ENCODE measurements at regions not wholly inside any gene's neighbourhood (a gene's known extent, or its start where the extent isn't known, plus 50 kb on each side); places are given as distances from the start of the nearest gene placed in this dataset.

DNA sequence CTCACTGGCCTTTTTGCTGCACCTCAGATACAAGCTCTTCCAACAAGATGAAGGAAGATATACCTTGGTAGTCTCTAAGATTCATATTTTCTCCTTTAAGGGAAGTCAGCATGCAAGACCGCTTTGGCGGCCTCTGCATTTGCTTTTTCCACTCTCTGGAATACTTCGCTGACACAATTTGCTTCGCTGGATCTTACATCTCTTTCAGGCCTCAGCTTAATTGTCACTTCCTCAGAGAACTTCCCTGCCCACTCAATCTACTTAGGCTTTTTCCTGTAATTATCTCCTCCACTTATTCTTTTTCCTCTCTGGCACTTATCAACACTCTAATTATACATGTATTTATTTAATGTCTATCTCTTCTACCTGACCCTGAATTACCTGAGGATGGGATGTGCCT lies 1131.1 kb upstream of the WWC1 start:
- Histone ChIP-seq H3K9me3 (no peaks in the 10 kb centered on the region), H3K4me3 (no peak overlapping the region), H3K27me3 (no peaks in the 10 kb centered on the region), H3K27ac (no peak overlapping the region), H3K36me3 (replicated peaks in 1 of 2; ENCODE audit: insufficient read depth in 1 of 2, low read depth in 2 of 2) (no peaks in the 10 kb centered on the region), H3K4me1 (no peaks in the 10 kb centered on the region)
- TF ChIP-seq, protein P1, sequence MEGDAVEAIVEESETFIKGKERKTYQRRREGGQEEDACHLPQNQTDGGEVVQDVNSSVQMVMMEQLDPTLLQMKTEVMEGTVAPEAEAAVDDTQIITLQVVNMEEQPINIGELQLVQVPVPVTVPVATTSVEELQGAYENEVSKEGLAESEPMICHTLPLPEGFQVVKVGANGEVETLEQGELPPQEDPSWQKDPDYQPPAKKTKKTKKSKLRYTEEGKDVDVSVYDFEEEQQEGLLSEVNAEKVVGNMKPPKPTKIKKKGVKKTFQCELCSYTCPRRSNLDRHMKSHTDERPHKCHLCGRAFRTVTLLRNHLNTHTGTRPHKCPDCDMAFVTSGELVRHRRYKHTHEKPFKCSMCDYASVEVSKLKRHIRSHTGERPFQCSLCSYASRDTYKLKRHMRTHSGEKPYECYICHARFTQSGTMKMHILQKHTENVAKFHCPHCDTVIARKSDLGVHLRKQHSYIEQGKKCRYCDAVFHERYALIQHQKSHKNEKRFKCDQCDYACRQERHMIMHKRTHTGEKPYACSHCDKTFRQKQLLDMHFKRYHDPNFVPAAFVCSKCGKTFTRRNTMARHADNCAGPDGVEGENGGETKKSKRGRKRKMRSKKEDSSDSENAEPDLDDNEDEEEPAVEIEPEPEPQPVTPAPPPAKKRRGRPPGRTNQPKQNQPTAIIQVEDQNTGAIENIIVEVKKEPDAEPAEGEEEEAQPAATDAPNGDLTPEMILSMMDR (IDR thresholded peaks at IDR 0.05) = no peak
- no peak for TF ChIP-seq POLR2A (IDR thresholded peaks at IDR 0.05)
- DNase-seq (no peak), ATAC-seq (no peak)
- WGBS, 2 donors = 82 to 87% methylated on average over 4 of the region's 4 CpGs
- intact Hi-C loops (cut with DNase I) = no loop called here

DNA sequence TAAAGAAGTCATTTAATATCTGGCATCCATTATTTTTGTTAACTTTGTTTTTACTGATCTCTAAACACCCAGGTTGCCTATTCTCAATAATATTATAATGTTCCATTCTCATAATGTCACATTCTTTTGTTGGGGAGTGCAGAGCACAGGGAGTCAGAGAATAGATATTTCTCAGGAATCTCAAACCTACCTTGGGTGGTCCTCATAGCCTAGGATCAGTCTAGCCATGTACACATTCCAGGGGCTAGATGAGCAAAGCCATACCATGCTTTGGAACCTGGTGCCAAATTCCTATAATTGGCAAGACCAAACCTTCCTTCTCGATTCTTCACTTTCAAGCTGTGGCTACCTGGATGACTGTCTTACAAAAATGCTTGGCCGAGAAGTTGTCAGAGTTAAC lies 1124.7 kb upstream of the WWC1 start:
- Histone ChIP-seq H3K4me3 (no peak overlapping the region), H3K27ac (no peak overlapping the region), H3K36me3 (replicated peaks in 1 of 2; ENCODE audit: insufficient read depth in 1 of 2, low read depth in 2 of 2) (no peaks in the 10 kb centered on the region), H3K9me3 (no peaks in the 10 kb centered on the region), H3K27me3 (no peaks in the 10 kb centered on the region), H3K4me1 (no peaks in the 10 kb centered on the region)
- TF ChIP-seq, protein P1 (IDR thresholded peaks at IDR 0.05) = no peak
- no peak for TF ChIP-seq POLR2A (IDR thresholded peaks at IDR 0.05)
- ATAC-seq (no peak), DNase-seq (no peak)
- 54 to 59% methylated on average over 2 of the region's 2 CpGs for WGBS, 2 donors
- intact Hi-C loops (cut with DNase I) = no loop called here

DNA sequence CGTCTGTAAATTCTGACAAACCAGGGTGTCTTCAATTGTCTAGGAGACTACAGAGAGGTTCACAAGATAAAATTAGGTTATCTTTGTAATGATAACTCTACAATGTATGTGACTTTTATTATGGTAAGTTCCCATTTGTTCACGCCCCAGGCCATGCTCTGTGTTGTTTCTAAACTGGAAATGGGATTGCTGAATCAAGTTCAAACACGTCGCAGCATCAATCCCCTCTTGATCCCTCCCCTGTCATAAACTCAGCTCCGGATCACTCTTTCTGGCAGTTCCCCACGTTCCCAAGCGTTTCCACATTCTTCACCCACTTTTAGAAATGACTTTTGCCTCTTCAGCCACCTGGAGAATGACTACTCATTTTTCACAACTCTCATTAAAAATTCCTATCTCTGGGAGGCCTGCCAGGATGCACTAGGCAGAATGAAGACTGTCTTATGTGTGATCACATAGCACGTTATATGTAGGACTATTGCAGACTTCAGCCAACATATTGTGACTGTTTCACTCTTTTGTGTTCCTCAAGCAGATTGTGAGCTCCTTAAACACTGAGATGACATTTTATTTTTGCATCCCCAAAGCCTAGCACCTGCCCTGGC lies 1124.2 kb upstream of the WWC1 start:
- H3K9me3 ChIP-seq = no peaks in the 10 kb centered on the region
- no peaks in the 10 kb centered on the region for H3K36me3 ChIP-seq (replicated peaks in 1 of 2; ENCODE audit: insufficient read depth in 1 of 2, low read depth in 2 of 2)
- ATAC-seq (no peak), DNase-seq (no peak)
- intact Hi-C loops (cut with DNase I) = no loop called here
- H3K27me3 ChIP-seq = no peaks in the 10 kb centered on the region
- TF ChIP-seq, protein P1 (IDR thresholded peaks at IDR 0.05) = no peak
- no peak for TF ChIP-seq POLR2A (IDR thresholded peaks at IDR 0.05)
- WGBS, 2 donors = 57 to 70% methylated on average over 8 of the region's 8 CpGs
- H3K4me1 ChIP-seq = no peaks in the 10 kb centered on the region
- H3K4me3 ChIP-seq = no peak overlapping the region
- H3K27ac ChIP-seq = no peak overlapping the region

DNA sequence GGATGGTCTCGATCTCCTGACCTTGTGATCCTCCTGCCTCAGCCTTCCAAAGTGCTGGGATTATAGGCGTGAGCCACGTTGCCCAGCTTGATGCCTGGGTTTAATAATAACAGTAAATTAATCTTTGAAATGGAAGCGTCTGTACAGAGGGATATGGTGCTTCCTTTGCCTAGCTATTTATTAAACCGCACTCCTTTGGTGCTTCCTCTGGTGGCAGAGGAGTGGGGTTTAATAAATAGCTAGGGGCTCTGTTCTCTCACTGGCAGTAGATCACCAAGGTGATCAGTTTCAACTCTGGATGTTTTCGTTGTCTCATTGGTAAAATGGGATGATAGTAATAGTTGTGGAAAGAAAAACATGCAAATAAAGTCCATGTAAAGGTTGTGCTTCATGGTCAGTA lies 1122.5 kb upstream of the WWC1 start:
- ATAC-seq = no peak
- TF ChIP-seq POLR2A (IDR thresholded peaks at IDR 0.05) = no peak
- TF ChIP-seq, protein P1 (IDR thresholded peaks at IDR 0.05) = no peak

DNA sequence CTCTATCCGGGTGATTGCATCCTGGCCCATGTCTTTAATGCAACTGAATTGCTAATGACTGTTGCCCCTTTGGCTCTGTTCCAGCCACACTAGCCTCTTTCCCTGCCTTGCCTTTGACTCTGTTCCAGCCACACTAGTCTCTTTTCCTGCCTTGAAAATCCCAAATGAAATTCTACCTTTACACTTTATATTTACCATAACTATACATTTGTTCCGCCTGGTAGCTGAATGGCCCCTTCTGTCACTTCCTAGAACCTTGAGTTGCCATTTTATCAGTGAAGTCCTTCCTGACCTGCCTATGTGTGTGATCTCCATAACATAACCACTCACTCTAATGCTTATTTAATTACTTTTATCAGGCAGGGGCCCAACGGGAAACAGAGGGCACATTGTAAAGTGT lies 1120.4 kb upstream of the WWC1 start:
- intact Hi-C loops (cut with DNase I) = no loop called here

More for the DNA sequence above, 1122.5 kb upstream of the WWC1 start:
- intact Hi-C loops (cut with DNase I) = no loop called here
- no peak overlapping the region for H3K27ac ChIP-seq
- 42 to 54% methylated on average over 6 of the region's 6 CpGs for WGBS, 2 donors
- DNase-seq = no peak
- H3K4me3 ChIP-seq = no peak overlapping the region
- no peaks in the 10 kb centered on the region for H3K27me3 ChIP-seq
- no peaks in the 10 kb centered on the region for H3K4me1 ChIP-seq
- H3K36me3 ChIP-seq (replicated peaks in 1 of 2; ENCODE audit: insufficient read depth in 1 of 2, low read depth in 2 of 2) = no peaks in the 10 kb centered on the region
- H3K9me3 ChIP-seq = no peaks in the 10 kb centered on the region

More for the DNA sequence above, 1120.4 kb upstream of the WWC1 start:
- 50 to 56% methylated on average over 3 of the region's 3 CpGs for WGBS, 2 donors
- Histone ChIP-seq H3K27me3 (no peaks in the 10 kb centered on the region), H3K36me3 (replicated peaks in 1 of 2; ENCODE audit: insufficient read depth in 1 of 2, low read depth in 2 of 2) (no peaks in the 10 kb centered on the region), H3K9me3 (no peaks in the 10 kb centered on the region), H3K4me1 (no peaks in the 10 kb centered on the region), H3K27ac (no peak overlapping the region), H3K4me3 (no peak overlapping the region)
- ATAC-seq = no peak
- TF ChIP-seq POLR2A (IDR thresholded peaks at IDR 0.05) = no peak
- TF ChIP-seq, protein P1 (IDR thresholded peaks at IDR 0.05) = no peak
- no peak for DNase-seq
